Fibroblast of villous mesenchyme (primary cell): ENCODE measurements at regions not wholly inside any gene's neighbourhood (a gene's known extent, or its start where the extent isn't known, plus 50 kb on each side); places are given as distances from the start of the nearest gene placed in this dataset.

Source experiments
- DNase-seq: peaks from one replicate; pipeline ENCODE4 v3.0.0-alpha.2; 2010; ENCODE audit warnings: low read depth
- H3K4me3 ChIP-seq: 2 replicates; pipeline ENCODE4 v1.5.1; 2011; ENCODE audit warnings: low read depth, mild to moderate bottlenecking, low read length
- CTCF ChIP-seq: IDR thresholded peaks from 2 replicates; pipeline ENCODE4 v1.5.1; 2012; ENCODE audit warnings: low read depth, mild to moderate bottlenecking, low read length; ENCODE audit not compliant: insufficient read depth

DNA sequence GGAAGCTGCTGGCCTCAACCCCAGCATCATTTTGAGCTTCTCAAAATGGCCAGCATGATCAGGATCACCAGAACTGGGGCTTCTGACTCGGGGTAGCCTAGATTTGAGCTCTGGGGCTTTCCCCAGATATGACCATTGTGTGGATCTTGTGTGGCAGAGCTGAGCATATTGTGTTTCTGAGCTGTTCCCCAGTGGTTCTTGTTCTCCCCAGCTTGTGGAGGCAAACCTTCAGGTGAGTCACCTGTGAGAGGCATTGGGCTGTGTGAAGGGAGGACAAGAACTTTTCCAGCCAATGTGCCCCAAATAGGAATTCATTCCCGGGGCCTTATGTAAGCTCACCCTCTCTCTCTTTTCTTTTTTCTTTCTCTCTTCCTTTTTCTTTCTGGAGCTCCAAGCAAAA, 80.7 kb upstream of the PITX1 start:
- no peak for TF ChIP-seq CTCF
- no peak for DNase-seq
- no peak overlapping the region for H3K4me3 ChIP-seq

- DNase-seq: peak; percentile 63
- no peak for TF ChIP-seq CTCF
Measured at GRCh38 chr5:135112008-135112725, 78.1 kb upstream of the PITX1 start.

DNA sequence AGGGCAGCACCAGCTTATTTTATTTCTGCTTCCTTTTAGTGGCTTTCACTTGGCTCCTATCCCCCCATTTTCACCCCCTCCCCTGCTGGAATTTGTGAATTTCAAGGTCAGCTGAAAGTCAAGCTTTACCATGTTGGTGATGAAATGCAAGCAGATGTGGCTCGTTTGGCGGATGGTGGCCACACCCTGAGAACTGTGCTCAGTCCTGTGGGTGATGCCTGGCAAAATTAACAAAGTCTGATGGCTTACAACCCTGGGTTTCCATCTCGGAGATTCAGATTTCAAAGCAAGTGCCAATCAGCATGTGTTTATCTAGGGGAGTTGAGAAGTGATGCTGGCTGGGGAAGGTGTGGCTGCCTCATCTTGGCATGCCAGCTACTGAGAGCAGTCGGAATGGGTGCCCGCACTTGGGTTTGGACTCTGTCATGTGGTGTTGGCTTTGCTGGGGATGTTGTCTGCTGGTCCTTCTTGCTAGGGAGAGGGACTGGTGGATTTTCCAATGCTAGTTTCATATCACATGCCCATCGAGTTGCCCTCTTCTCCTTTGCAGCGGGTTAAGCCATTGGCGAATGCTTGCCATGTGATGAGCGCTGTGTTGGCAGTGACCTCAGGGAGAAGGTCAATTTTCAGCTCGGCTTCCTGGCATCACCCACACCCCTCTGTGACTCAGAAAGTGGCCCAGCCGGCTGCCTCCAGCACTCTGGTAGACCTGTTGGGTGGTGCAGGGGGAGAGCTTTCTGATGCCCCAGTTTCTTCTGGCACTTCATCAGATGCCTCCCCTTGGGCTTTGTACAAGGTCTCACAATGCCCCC, 77.0 kb upstream of the PITX1 start:
- DNase-seq: peak; percentile 26
- no peak for TF ChIP-seq CTCF
- H3K4me3 ChIP-seq: no peak overlapping the region

More at GRCh38 chr5:135112008-135112725, 78.1 kb upstream of the PITX1 start:
- no peak overlapping the region for H3K4me3 ChIP-seq

DNA sequence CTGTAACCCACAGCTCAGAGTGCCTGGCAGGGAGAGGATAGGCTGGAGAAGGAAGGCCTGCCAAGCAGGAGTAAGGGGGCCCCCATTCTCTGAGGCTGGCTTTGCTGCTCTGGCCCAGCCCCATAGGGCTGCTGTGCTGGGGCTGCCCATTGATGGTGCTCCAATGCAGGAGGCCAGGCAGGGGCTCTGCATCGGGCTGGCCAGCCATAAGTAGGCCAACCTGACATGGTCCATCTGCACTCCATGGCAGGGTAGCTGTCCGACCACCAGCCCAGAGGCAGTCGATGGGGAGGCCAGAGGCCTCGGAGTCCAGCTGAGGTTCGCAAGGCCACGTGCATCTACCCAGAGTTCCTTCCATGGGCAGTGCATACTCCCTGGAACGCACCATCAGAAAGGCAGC, 75.0 kb upstream of the PITX1 start:
- DNase-seq: no peak
- H3K4me3 ChIP-seq: no peak overlapping the region
- TF ChIP-seq CTCF: no peak

DNA sequence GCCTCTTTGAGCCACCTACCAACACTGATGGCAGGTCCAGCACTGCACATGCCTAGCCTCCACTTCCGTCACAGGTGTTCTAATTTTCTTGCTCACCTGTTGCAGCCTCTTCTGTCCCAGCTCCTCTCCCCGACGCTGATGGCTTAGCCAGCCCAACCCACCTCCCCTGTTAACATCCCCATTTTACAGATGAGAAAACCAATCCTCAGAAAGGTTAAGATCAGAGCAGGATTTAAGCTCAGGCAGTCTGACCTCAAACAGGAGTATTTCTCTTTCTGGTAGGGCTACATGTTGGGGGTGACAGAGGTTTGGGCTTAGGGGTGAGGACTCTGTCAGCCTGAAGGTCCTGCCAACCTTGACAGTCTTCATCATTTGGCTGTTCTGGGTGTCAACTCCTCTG, 74.5 kb upstream of the PITX1 start:
- no peak for TF ChIP-seq CTCF
- no peak overlapping the region for H3K4me3 ChIP-seq
- DNase-seq: no peak

DNA sequence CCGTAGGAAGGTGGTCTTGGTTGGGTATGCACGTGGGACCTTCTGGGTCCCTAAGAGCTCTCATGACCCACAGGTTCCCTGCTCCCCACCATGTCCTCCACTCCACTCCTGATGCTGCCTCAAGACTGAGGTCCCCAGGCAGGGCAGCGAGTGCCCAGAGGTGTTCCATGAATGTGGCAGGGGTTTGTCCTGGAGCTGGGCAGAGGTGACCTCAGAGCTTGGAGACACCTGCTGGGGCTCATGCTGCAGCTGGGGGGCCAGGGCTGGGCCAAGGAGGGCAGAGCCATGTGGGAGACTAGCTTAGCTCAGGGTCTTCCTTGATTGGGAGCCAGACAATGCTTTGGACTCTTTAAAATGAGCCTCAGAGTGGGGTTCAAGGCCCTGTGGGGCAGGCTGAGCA, 74.0 kb upstream of the PITX1 start:
- TF ChIP-seq CTCF: no peak
- no peak for DNase-seq
- no peak overlapping the region for H3K4me3 ChIP-seq
